MG63 (cell line): ENCODE measurements at regions not wholly inside any gene's neighbourhood (a gene's known extent, or its start where the extent isn't known, plus 50 kb on each side); places are given as distances from the start of the nearest gene placed in this dataset.
"Not testable (repeated sequence)": the region's sequence is repeated elsewhere in the genome, so short reads cannot be mapped to it uniquely, and the experiment has no call there.

ENCODE experiments used
- DNase-seq: peaks from one replicate; pipeline ENCODE4 v3.0.0-alpha.2; 2020
- H3K27me3 ChIP-seq: fragments of 250-450 bp; sonication (Bioruptor Pico); 2 replicates; pipeline ENCODE4 v1.5.1; 2020; ENCODE audit warnings: mild to moderate bottlenecking, moderate library complexity
- H3K36me3 ChIP-seq: fragments of 250-450 bp; sonication (Bioruptor Pico); 2 replicates; pipeline ENCODE4 v1.5.1; 2020; ENCODE audit warnings: mild to moderate bottlenecking, moderate library complexity
- H3K4me3 ChIP-seq: fragments of 250-450 bp; sonication (Bioruptor Pico); 2 replicates; pipeline ENCODE4 v1.5.1; 2020; ENCODE audit warnings: mild to moderate bottlenecking, moderate library complexity
- H3K9me3 ChIP-seq: fragments of 250-450 bp; sonication (Bioruptor Pico); 2 replicates; pipeline ENCODE4 v1.5.1; 2020; ENCODE audit warnings: mild to moderate bottlenecking, moderate library complexity

DNA sequence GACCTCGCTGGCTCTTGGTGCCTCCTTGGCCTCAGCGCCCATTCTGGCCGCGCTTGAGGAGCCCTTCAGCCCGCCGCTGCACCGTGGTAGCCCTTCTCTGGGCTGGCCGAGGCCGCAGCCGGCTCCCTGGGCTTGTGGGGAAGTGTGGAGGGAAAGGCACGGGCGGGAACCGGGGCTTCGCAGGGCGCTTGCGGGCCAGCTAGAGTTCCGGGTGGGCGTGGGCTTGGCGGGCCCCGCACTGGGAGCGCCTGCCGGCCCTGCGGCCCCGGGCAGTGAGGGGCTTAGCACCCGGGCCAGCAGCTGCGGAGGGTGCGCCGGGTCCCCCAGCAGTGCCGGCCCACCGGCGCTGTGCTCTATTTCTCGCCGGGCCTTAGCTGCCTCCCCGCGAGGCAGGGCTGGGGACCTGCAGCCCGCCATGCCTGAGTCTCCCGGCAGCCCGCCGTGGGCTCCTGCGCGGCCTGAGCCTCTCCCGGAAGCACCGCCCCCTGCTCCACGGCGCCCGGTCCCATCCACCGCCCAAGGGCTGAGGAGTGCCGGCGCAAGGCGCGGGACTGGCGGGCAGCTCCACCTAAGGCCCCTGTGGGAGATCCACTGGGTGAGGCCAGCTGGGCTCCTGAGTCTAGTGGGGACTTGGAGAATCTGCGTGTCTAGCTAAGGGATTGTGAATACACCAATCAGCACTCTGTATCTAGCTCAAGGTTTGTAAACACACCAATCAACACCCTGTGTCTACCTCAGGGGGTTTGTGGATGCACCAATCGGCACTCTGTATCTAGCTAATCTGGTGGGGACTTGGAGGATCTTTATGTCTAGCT lies 141.1 kb downstream of the SLCO4C1 start:
- not testable (repeated sequence) for DNase-seq, H3K4me3 ChIP-seq, H3K9me3 ChIP-seq, H3K36me3 ChIP-seq, H3K27me3 ChIP-seq

GRCh38 chr5:102154291-102154690 lies 141.8 kb downstream of the SLCO4C1 start:
- H3K4me3 ChIP-seq: no peak overlapping the region

GRCh38 chr5:102153003-102153759 lies 142.9 kb downstream of the SLCO4C1 start:
- Histone ChIP-seq H3K36me3 (no peaks in the 10 kb centered on the region), H3K27me3 (no peaks in the 10 kb centered on the region), H3K9me3 (no peaks in the 10 kb centered on the region), H3K4me3 (no peak overlapping the region)
- DNase-seq: no peak

More at GRCh38 chr5:102154291-102154690, 141.8 kb downstream of the SLCO4C1 start:
- no peaks in the 10 kb centered on the region for H3K9me3 ChIP-seq
- no peaks in the 10 kb centered on the region for H3K36me3 ChIP-seq
- no peak for DNase-seq
- peaks cover 2% of the 10 kb centered on the region; the same call in 1 of the 2 replicates for H3K27me3 ChIP-seq

DNA sequence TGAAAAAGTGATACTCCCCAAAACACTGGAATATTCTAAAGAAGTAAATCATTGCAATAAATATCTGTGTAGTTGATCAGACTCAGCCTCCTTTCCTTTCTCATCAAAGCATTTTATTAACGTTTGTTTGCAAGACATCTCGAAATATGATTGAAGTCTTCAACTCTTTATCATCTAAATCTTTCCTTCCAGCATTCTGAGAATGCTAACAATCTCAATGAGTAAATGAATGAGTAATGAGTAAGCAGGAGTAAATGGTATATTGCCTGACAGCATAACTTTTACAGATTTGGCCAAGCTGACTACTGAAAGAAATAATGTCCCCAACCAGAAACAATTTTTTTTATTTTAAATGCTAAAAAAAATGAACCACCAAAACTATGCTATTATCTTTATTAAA lies 157.1 kb downstream of the SLCO4C1 start:
- no peak for DNase-seq
- Histone ChIP-seq H3K4me3 (no peak overlapping the region), H3K27me3 (no peaks in the 10 kb centered on the region)

DNA sequence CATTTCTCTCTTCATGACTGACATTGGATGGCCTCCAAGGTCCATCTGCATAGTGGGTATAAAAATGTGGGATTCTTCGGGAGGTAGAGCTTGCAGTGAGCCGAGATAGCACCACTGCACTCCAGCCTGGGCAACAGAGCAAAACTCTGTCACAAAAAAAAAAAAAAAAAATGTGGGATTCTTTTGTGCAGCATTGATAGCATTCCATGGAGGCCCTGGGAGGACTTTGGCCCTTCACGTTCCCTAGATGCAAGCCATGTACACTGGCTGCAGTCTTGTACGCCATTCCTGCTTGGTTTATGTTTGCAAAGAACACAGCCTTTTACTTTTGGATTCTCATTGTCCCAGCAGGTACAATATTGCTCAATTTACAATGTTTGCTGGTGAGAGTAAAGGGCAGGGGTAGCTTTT lies 157.8 kb downstream of the SLCO4C1 start:
- H3K27me3 ChIP-seq: no peaks in the 10 kb centered on the region
- no peak for DNase-seq
- H3K9me3 ChIP-seq: no peaks in the 10 kb centered on the region
- no peak overlapping the region for H3K4me3 ChIP-seq
- H3K36me3 ChIP-seq: no peaks in the 10 kb centered on the region

More for the DNA sequence above, 157.1 kb downstream of the SLCO4C1 start:
- Histone ChIP-seq H3K36me3 (no peaks in the 10 kb centered on the region), H3K9me3 (no peaks in the 10 kb centered on the region)

DNA sequence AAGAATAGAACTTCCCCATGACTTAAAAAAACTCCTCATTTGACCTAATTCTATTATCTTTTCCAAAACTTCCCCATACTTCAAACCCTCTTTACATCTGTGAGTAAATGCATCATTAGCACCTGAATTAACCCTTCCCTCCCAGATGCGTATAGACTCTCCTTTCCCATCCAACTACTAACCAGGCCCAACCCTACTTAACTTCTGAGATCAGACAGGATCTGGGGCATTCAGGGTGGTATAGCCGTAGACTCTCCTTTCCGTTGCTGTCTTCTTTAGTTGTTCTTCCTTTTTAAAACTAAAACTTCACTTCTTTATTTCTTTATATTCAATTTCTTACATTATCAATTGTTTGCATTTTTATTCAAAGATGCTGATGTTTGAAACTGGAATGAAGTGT lies 165.2 kb downstream of the SLCO4C1 start:
- H3K4me3 ChIP-seq: no peak overlapping the region
- no peaks in the 10 kb centered on the region for H3K27me3 ChIP-seq
- no peaks in the 10 kb centered on the region for H3K9me3 ChIP-seq
- no peak for DNase-seq
- H3K36me3 ChIP-seq: no peaks in the 10 kb centered on the region

DNA sequence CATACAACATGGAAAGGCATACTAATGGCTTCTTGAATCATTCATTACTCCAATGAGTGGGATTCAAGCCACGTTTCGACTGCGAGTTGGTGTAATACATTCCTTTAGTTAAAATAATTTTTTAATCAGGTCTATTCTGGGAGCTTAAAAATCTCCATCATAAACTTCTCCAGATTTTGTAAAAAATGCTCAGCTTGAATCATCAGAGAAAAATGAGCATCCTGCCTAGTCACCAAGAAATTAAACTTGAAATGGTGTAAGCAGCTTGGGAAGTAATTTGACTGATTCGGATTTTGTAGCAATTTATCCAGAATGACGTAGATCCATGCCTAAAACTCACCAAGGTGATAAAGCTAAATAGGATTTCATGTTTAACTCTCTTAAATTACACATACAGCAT lies 165.7 kb downstream of the SLCO4C1 start:
- H3K4me3 ChIP-seq: no peak overlapping the region
- H3K9me3 ChIP-seq: no peaks in the 10 kb centered on the region
- H3K36me3 ChIP-seq: no peaks in the 10 kb centered on the region
- no peak for DNase-seq
- H3K27me3 ChIP-seq: no peaks in the 10 kb centered on the region

GRCh38 chr5:102119252-102119651 lies 176.8 kb downstream of the SLCO4C1 start:
- DNase-seq: no peak
- peaks cover 2% of the 10 kb centered on the region; the same call in 1 of the 2 replicates for H3K27me3 ChIP-seq

GRCh38 chr5:102115736-102116135 lies 180.3 kb downstream of the SLCO4C1 start:
- H3K36me3 ChIP-seq: no peaks in the 10 kb centered on the region
- DNase-seq: no peak
- H3K4me3 ChIP-seq: no peak overlapping the region
- H3K9me3 ChIP-seq: no peaks in the 10 kb centered on the region
- H3K27me3 ChIP-seq: no peaks in the 10 kb centered on the region; the same call in 1 of the 2 replicates

More at GRCh38 chr5:102119252-102119651, 176.8 kb downstream of the SLCO4C1 start:
- H3K9me3 ChIP-seq: no peaks in the 10 kb centered on the region
- H3K36me3 ChIP-seq: no peaks in the 10 kb centered on the region
- H3K4me3 ChIP-seq: no peak overlapping the region

- no peak for DNase-seq
- Histone ChIP-seq H3K4me3 (no peak overlapping the region), H3K27me3 (no peaks in the 10 kb centered on the region; the same call in 1 of the 2 replicates), H3K9me3 (no peaks in the 10 kb centered on the region), H3K36me3 (no peaks in the 10 kb centered on the region)
Observed at GRCh38 chr5:102114525-102115069, 181.5 kb downstream of the SLCO4C1 start.

- no peak for DNase-seq
- H3K36me3 ChIP-seq: no peaks in the 10 kb centered on the region
- no peak overlapping the region for H3K4me3 ChIP-seq
- H3K9me3 ChIP-seq: no peaks in the 10 kb centered on the region
- H3K27me3 ChIP-seq: no peaks in the 10 kb centered on the region
Observed at GRCh38 chr5:102107865-102108264, 188.2 kb downstream of the SLCO4C1 start.

- Histone ChIP-seq H3K4me3 (no peak overlapping the region), H3K27me3 (no peaks in the 10 kb centered on the region), H3K9me3 (no peaks in the 10 kb centered on the region), H3K36me3 (no peaks in the 10 kb centered on the region)
- DNase-seq: no peak
Observed at GRCh38 chr5:102106599-102106998, 189.5 kb downstream of the SLCO4C1 start.

DNA sequence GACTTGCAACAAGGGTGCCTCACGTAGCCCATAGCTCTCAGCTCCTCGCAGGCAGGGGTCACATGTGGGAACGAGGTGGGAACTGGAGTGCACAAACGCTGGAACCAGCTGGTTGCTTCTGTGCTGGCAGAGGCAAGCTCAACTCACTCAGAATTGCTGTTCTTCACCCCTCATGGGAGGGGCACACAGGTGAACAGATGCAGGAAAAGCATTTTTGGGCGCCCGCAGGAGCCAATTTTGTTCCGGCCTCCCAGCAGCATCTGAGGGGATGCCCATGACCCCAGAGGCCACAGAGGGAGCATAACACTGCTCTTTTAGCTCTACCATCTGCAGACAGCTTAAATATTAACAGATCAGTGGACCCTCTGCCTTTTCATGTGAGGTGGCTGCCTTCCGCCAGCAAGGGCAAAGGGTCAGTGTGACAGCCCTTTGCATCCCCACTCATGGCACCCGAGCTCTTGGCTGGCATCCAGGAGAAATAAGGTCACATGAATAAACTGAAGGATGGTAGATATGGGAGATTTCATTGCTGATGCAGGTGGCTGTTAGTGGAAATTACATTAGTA lies 196.2 kb downstream of the SLCO4C1 start:
- Histone ChIP-seq H3K4me3 (no peak overlapping the region), H3K9me3 (no peaks in the 10 kb centered on the region), H3K27me3 (no peaks in the 10 kb centered on the region), H3K36me3 (no peaks in the 10 kb centered on the region)
- no peak for DNase-seq

DNA sequence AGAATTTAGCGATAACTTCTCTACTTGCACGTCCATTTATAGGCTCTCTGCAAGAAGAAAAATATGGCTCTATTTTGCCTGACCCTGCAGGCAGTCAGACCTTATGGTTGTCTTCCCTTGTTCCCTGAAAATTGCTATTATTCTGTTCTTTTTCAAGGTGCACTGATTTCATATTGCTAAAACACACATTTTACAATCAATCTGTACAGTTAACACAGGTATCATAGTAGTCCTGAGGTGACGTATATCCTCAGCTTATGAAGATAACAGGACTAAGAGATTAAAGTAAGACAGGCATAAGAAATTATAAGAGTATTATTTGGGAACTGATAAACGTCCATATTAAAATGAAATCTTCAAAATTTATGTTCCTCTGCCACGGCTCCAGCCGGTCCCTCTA lies 197.0 kb downstream of the SLCO4C1 start:
- H3K27me3 ChIP-seq, DNase-seq, H3K9me3 ChIP-seq: not testable (repeated sequence)

GRCh38 chr5:102098606-102099005 lies 197.5 kb downstream of the SLCO4C1 start:
- not testable (repeated sequence) for H3K27me3 ChIP-seq, H3K9me3 ChIP-seq, H3K36me3 ChIP-seq, H3K4me3 ChIP-seq, DNase-seq

More for the DNA sequence above, 197.0 kb downstream of the SLCO4C1 start:
- not testable (repeated sequence) for H3K36me3 ChIP-seq, H3K4me3 ChIP-seq

GRCh38 chr5:102090770-102091169 lies 205.3 kb downstream of the SLCO4C1 start:
- H3K4me3 ChIP-seq: no peak overlapping the region
- no peaks in the 10 kb centered on the region for H3K9me3 ChIP-seq
- H3K36me3 ChIP-seq: no peaks in the 10 kb centered on the region
- DNase-seq: no peak
- H3K27me3 ChIP-seq: 0 out of 2 replicates have a peak, but pooled peaks cover 3% of the 10 kb centered on the region

GRCh38 chr5:102089883-102090282 lies 206.2 kb downstream of the SLCO4C1 start:
- no peak overlapping the region for H3K4me3 ChIP-seq
- H3K9me3 ChIP-seq: no peaks in the 10 kb centered on the region
- H3K27me3 ChIP-seq: 0 out of 2 replicates have a peak, but pooled peaks cover 3% of the 10 kb centered on the region
- DNase-seq: no peak
- no peaks in the 10 kb centered on the region for H3K36me3 ChIP-seq
